Stimulated activated CD8-positive, alpha-beta memory T cell treated with anti-CD3 and anti-CD28 coated beads, Interleukin-2, amount 100 ng/mL, for 48 hours (primary cell): ENCODE measurements at regions not wholly inside any gene's neighbourhood (a gene's known extent, or its start where the extent isn't known, plus 50 kb on each side); places are given as distances from the start of the nearest gene placed in this dataset.

ENCODE experiments used
- DNase-seq, 2 donors: peaks; one replicate each; pipeline ENCODE4 v3.0.0-alpha.2; 2020; ENCODE audit warnings: low read depth in 2 of 2

DNA sequence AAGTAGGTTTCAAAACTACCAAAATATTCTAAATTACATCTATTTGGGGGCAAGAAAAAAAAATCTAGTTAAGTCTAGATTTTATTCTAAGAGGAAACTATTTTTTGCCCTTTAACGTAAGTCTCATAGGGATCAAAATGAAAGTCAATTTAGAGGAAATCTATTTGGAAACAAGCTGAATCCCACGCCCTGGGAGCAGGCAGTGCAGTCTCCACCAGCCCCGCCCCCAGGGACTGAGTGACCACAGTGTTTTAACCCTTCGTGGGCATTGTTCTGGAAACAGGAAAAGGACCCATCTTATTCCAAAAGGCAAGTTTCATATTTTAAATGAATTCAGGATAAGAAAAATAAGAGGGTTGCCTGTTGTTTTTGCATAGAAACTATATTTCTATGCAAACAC is 209.7 kb downstream of the SPRY2 start:
- no peak for DNase-seq

DNA sequence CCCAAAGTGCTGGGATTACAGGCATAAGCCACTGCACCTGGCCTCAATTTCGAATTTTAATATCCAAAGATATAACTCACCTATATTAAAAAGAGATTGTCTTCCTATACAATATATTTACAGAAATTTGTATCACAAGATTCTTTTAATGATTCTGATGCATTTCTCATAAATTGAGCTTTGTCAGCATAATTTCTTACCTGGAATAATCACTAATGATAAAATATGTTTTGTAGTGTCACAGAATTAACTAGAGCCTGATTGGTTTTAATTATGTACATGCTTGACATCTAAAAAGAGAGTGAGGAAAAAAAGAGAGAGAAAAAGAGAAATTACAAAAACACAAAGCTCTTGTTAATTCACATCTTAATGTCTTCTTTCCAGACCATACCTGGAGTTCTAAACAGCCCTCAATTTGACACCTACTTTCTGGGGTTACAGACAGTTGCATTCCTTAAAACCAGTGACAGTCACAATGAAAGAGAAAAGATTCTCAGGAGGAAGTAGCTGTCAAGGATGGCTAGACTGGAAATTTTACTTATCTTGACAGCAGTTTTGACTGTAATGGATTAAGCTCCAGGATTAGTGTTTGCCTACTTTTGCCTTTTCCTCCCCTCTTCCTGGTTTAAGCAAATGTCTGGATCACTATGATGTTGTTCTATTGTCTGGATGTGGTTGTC is 214.4 kb downstream of the SPRY2 start:
- no peak for DNase-seq

DNA sequence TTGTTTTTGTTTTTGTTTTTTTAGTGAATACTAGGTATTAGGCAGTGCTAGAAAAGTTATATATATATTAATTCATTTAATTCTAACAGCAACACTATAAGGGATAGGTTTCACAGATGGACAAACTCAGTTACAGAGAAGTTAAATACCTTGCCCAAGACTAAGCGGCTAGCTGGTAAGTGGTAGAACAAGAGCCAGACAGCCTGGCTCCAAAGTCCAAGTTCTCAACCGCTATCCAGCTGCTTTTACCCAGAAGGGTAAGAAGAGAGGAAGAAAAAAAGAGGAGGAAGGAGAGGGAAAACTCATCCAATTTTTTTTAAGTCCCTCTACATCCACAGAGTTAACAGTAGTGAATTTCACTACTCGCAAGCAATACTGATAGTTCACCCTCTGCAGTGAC is 217.0 kb downstream of the SPRY2 start:
- DNase-seq = no peak

- no peak for DNase-seq
Observed at GRCh38 chr13:80121038-80121437, 219.9 kb downstream of the SPRY2 start.

DNA sequence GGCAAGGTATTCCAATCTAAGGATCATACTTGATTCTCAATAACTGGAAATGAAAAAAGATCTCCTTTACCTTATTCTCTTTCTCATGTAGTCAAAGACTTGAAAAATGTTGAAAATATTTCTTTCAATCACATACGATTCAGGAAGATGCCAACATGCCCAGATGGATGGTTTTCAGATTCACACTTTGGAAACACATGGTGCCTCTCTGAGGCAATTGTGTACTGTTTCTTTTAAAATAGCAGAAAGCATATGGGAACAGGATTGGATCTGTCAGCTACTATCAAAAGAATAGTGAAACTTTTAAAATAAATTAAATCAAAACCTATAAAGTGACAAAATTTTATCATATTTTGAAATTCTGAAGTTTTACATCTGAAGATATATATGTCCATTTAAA is 222.4 kb downstream of the SPRY2 start:
- no peak for DNase-seq

DNA sequence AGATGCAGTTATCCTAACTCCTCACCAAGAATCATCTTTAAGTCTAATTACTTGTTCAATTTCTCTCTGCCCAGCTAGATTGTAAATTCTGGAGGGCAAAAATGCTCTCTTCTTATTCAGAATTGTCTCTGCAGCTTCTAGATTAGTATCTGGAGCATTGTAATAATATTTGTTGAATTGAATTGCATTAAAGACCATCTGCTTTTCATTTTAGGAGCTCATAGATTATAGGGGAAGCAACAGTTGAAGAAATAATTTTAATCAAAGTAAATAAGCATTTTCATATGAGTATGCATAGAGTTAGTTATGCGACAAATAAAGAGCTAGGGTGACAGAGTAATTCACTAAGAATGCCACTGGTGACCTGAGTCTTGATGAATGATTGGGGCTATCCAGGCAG is 222.8 kb downstream of the SPRY2 start:
- DNase-seq = no peak

DNA sequence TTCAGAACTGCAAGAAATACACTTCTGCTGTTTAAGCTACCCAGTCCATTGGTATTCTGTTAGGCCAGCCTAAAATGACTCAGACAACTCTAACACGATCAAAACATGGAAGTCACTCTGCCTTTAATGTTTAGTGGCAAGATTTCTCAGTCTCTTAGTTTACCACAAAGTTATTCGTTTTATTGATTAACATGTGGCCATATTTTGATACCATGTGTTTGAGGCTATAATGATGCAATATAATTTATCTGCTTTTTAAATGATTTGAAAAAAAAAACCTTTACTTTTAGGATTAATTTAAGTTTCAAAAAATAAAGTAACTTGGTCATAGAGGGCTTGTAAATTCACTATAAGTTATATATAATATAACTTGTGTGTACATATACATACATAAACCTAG is 223.4 kb downstream of the SPRY2 start:
- no peak for DNase-seq

GRCh38 chr13:80116107-80116506 is 224.8 kb downstream of the SPRY2 start:
- no peak for DNase-seq

GRCh38 chr13:80115616-80116015 is 225.3 kb downstream of the SPRY2 start:
- no peak for DNase-seq

GRCh38 chr13:80113714-80114454 is 227.0 kb downstream of the SPRY2 start:
- no peak for DNase-seq

DNA sequence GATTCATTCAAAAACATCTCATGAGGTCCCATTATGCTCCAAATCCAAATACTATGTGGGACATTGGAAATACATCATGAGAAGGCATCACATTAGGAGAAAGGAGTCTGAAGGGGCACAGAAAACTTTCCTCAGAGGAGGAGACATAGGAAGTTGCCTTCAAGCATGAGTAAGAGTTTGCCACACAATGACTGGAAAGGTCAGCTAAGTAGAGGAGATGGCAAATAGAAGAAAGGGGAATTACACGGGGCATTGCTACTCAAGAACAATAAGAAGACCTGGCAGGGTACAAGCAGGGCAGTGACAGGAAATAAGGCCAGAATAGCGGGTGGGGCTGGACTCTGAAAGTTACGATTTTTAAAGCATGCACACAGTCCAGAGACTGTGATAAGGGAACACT is 231.6 kb downstream of the SPRY2 start:
- no peak for DNase-seq

DNA sequence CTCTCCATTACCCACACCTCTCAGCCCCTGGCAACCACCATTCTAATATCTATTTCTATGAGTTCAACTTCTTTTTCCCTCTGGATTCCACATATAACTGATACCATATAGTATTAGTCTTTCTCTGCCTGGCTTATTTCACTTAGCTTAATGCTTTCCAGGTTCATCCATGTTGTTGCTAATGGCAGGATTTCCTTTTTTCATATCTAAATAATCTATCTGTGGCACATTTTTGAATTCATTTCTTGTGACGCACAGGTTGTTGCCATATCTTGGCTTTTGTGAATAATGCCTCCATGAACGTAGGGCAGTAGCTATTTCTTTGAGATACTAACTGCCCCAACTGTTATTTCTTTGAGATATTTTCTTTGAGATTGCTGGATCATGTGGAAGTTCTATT is 235.6 kb downstream of the SPRY2 start:
- DNase-seq = no peak

- DNase-seq = no peak
Observed at GRCh38 chr13:80101040-80101439, 239.9 kb downstream of the SPRY2 start.

DNA sequence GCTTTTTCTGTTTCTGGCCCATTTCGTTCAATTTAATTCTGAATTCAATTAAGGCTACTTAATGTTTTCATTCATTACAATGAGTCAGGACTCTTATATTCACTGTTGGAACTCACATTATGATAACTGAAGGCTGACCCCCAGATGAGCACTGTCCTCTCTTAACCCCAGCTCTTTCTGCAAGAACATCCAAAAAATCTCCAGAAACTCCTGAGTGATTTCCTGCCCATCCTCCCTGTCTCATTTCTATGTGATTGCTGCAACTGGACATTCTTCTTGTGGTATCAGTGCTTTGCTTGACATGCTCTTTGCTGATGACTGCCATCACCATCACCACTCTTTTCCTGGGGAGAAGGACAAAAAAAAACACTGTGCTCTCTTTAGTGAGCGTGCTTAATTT is 240.3 kb downstream of the SPRY2 start:
- no peak for DNase-seq

GRCh38 chr13:80097561-80097960 is 243.4 kb downstream of the SPRY2 start:
- no peak for DNase-seq

DNA sequence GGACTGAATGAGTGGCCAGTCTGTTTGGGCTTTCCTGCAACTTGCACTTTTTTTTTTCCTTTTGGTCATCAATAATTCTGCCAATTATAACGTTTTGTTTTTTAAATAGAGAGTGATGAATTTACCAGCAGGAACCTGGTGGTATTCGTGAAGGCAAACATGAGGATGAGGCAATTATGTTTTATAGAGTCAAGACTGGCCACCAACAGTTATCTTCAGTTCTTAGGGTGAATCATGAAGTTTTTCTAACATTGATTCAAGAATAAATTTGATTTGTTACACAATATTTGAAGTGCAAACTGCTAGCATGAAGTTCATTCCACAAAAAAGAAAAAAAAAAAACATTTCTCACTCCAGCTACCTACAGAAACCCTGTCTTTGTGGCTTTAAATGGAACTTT is 244.5 kb downstream of the SPRY2 start:
- no peak for DNase-seq

GRCh38 chr13:80094526-80094925 is 246.4 kb downstream of the SPRY2 start:
- DNase-seq = no peak

DNA sequence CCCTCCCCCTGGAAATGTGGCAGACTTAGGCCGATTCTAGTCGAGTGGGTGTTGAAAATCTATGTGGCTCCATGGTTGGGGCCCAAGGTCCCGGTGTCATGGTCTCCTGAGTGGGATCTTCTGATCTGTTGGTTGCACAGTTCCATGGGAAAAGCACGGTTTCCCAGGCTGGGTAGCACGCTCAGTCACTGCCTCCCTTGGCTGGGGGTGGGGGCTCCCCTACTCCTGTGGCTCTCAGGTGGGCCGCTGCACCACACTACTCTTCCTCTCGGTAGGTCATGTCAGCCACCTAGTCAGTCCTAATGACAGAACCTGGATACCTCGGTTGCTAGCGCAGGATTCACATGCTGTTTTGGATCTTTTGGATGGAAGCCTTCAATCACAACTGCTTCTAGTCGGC is 247.0 kb downstream of the SPRY2 start:
- DNase-seq = no peak

GRCh38 chr13:80086304-80086721 is 254.6 kb downstream of the SPRY2 start:
- DNase-seq = no peak

DNA sequence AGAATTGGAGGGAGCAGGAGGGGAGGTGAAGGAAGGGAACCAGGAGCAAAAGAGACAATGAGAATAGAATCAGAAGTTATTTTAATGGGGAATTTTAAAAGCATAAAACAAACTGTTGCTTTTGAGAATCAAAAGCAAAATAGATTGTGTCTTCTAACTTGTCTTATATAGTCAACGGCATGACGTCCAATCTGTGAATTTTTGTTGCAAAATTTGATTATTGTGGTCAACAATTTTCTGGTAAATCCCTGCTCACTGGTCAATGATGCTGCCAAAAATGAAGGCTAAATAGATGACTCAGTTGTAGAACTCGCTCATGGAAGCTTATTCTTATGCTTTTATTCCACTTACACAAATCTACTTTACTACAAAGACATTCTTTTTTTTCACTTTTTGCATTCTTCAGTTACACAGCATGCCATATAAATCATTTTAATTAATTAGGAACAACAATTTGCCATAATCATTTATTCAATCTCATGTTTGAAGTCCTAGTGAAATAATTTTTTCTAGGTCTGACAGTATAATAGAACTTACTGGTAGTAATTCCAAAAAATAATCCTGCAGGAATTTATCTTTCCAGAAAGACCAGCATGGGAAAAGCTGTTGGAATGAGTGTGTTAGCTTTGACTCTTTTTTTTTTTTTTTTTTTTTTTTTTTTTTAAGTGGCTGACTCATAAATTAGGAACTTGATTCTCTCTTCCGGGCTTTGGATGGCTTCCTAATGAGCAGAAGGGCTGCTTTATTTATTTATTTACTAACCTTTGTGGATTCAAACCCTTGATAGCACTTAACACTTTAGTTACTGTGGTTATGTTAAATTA is 256.9 kb downstream of the SPRY2 start:
- no peak for DNase-seq

DNA sequence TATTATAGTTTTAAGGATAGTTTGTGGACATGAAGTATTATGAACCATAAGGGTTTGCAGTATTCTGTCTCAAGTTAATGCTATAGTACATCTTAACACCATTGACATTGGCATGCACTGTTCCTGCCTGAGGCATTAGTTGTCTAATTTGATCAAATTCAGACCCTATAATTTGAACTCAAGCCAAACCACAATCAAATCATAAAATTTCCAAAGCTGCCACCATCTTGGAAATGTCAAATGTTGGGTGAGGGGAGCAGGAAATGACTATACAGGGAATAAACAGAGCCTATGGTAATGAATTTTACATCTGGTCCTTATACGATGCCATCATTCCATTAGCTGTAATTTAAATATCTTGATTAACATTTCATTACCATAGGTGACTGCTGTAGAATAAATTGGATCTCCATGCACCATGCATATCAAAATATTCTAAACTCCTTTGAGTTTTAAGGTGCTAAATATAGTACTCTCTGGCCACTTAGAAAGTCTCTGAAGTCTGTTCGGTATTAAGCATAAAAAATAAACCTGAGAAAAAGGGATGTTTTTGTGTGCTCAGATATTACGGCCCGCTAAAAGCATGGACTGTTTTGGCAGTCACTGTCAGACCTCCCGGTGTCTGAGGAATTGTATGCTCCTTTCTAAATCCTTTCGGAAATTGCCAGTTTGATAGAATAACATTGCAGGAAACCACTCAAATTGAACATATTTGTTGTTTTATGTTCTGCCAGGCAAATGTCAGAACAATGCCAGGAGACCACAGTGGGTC is 257.7 kb downstream of the SPRY2 start:
- no peak for DNase-seq
